Hepatocyte (in vitro differentiated cells): ENCODE measurements at regions not wholly inside any gene's neighbourhood (a gene's known extent, or its start where the extent isn't known, plus 50 kb on each side); places are given as distances from the start of the nearest gene placed in this dataset.

Source experiments
- DNase-seq: peaks from one replicate; pipeline ENCODE4 v3.0.0-alpha.2; 2016; ENCODE audit warnings: low spot score
- H2AFZ ChIP-seq: fragments of 200-600 bp; sonication (generic); 2 replicates; pipeline ENCODE4 v1.6.0; 2016; ENCODE audit warnings: antibody characterized with exemption, mild to moderate bottlenecking
- H3K27ac ChIP-seq: fragments of 200-600 bp; sonication (generic); 2 replicates; pipeline ENCODE4 v1.5.1; 2016; ENCODE audit warnings: mild to moderate bottlenecking
- H3K27me3 ChIP-seq: fragments of 200-600 bp; sonication (generic); 2 replicates; pipeline ENCODE4 v1.6.1; 2016
- H3K36me3 ChIP-seq: fragments of 200-600 bp; sonication (generic); replicated peaks from 2 replicates; pipeline ENCODE4 v1.5.1; 2016; ENCODE audit warnings: low read depth; ENCODE audit not compliant: insufficient read depth
- H3K4me1 ChIP-seq: fragments of 200-600 bp; sonication (generic); 2 replicates; pipeline ENCODE4 v1.5.1; 2016; ENCODE audit warnings: mild to moderate bottlenecking, moderate library complexity; ENCODE audit not compliant: insufficient read depth
- H3K4me2 ChIP-seq: fragments of 200-600 bp; sonication (generic); 2 replicates; pipeline ENCODE4 v1.6.0; 2016
- H3K4me3 ChIP-seq: fragments of 200-600 bp; sonication (generic); 2 replicates; pipeline ENCODE4 v1.5.1; 2016; ENCODE audit warnings: mild to moderate bottlenecking
- H3K79me2 ChIP-seq: fragments of 200-600 bp; sonication (generic); 2 replicates; pipeline ENCODE4 v1.6.0; 2017; ENCODE audit warnings: mild to moderate bottlenecking
- H3K9me2 ChIP-seq: fragments of 200-600 bp; sonication (generic); replicated peaks from 2 replicates; pipeline ENCODE4 v1.6.0; 2017; ENCODE audit warnings: mild to moderate bottlenecking; ENCODE audit not compliant: insufficient read depth
- H3K9me3 ChIP-seq: fragments of 200-600 bp; sonication (generic); 2 replicates; pipeline ENCODE4 v1.5.1; 2016; ENCODE audit warnings: low read depth, mild to moderate bottlenecking
- H4K20me1 ChIP-seq: fragments of 200-600 bp; sonication (generic); 2 replicates; pipeline ENCODE4 v1.6.0; 2016; ENCODE audit warnings: mild to moderate bottlenecking; ENCODE audit not compliant: insufficient read depth, poor library complexity, severe bottlenecking
- CTCF ChIP-seq: fragments of 200-600 bp; sonication (generic); IDR thresholded peaks from 2 replicates; pipeline ENCODE4 v1.5.1; 2016; ENCODE audit warnings: antibody characterized with exemption, mild to moderate bottlenecking; ENCODE audit not compliant: poor library complexity
- EZH2 ChIP-seq: fragments of 200-600 bp; sonication (generic); IDR thresholded peaks from 2 replicates; pipeline ENCODE4 v1.6.1; 2016; ENCODE audit warnings: antibody characterized with exemption, mild to moderate bottlenecking, borderline replicate concordance
- EZH2phosphoT487 ChIP-seq: fragments of 200-600 bp; sonication (generic); IDR thresholded peaks from one replicate; pipeline ENCODE4 v1.6.1; 2018; ENCODE audit warnings: antibody characterized with exemption, mild to moderate bottlenecking, low read depth, moderate library complexity; ENCODE audit not compliant: unreplicated experiment, severe bottlenecking
- WGBS: methylation state at CpG from one replicate; pipeline ENCODE4 v1.1.6; 2016; ENCODE audit warnings: low lambda C conversion rate; ENCODE audit errors: missing lambda C conversion rate; 5-methylcytosine and 5-hydroxymethylcytosine counted together

DNA sequence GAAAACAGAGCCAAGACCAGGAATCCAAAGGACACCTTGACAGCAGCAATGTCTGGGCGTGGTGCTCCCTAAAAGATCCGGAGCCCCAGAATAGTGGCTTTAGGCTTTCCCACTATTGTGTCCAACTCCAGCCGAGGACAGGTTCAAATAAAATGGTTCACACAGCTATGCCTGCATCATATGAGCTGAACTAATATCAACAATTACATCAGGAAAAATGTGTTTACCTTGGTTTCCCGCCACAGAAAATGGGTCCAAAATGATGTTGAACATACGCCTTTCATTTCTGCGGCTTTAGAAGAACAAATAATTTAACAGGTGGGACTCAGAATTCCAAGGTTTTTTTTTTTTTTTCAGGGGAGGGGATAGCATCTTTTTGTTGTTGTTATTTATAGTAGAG lies 93.6 kb downstream of the OSR1 start:
- no peak for TF ChIP-seq CTCF
- TF ChIP-seq EZH2, result no peak
- TF ChIP-seq EZH2phosphoT487, result no peak
- no peaks in the 10 kb centered on the region for H3K79me2 ChIP-seq
- no peaks in the 10 kb centered on the region for H3K9me2 ChIP-seq
- H4K20me1 ChIP-seq, result no peaks in the 10 kb centered on the region
- H3K27me3 ChIP-seq, result no peaks in the 10 kb centered on the region
- H3K9me3 ChIP-seq, result no peaks in the 10 kb centered on the region
- H3K4me1 ChIP-seq, result no peaks in the 10 kb centered on the region
- no peak for DNase-seq
- H3K27ac ChIP-seq, result no peak overlapping the region
- 97% methylated on average over 6 of the region's 6 CpGs for WGBS
- H2AFZ ChIP-seq, result no peak overlapping the region
- no peaks in the 10 kb centered on the region for H3K36me3 ChIP-seq
- H3K4me3 ChIP-seq, result no peak overlapping the region
- H3K4me2 ChIP-seq, result no peak overlapping the region

GRCh38 chr2:19262150-19262549 lies 96.3 kb downstream of the OSR1 start:
- 95% methylated on average over 7 of the region's 7 CpGs for WGBS
- Histone ChIP-seq H3K9me3 (no peaks in the 10 kb centered on the region), H3K9me2 (no peaks in the 10 kb centered on the region), H3K27ac (no peak overlapping the region), H3K79me2 (no peaks in the 10 kb centered on the region), H3K36me3 (no peaks in the 10 kb centered on the region), H3K4me1 (no peaks in the 10 kb centered on the region), H3K27me3 (no peaks in the 10 kb centered on the region), H4K20me1 (no peaks in the 10 kb centered on the region), H3K4me3 (no peak overlapping the region), H2AFZ (no peak overlapping the region), H3K4me2 (no peak overlapping the region)
- TF ChIP-seq EZH2 (no peak), CTCF (no peak)
- DNase-seq, result no peak

DNA sequence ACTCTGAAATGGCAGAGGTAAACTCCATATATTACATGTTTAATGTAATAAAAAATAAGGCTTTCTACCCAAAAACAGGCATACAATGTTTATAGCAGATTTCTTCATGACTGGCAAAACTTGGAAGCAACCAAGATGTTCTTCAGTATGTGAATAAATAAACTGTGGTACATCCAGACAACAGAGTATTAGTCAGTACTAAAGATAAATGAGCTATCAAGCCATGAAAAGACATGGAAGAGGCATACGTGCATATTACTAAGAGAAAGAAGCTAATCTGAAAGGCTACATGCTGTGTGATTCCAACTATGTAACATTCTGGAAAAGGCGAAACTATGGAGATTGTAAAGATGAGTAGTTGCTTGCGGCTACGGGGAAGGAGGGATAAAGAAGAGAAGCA lies 97.4 kb downstream of the OSR1 start:
- Histone ChIP-seq H3K9me2 (no peaks in the 10 kb centered on the region), H3K4me1 (no peaks in the 10 kb centered on the region), H3K4me2 (no peak overlapping the region), H3K27ac (no peak overlapping the region), H3K27me3 (no peaks in the 10 kb centered on the region), H3K79me2 (no peaks in the 10 kb centered on the region), H3K4me3 (no peak overlapping the region), H4K20me1 (no peaks in the 10 kb centered on the region), H3K9me3 (no peaks in the 10 kb centered on the region), H3K36me3 (no peaks in the 10 kb centered on the region), H2AFZ (no peak overlapping the region)
- no peak for TF ChIP-seq EZH2phosphoT487
- no peak for TF ChIP-seq CTCF
- no peak for TF ChIP-seq EZH2
- no peak for DNase-seq
- 87% methylated on average over 4 of the region's 4 CpGs for WGBS

DNA sequence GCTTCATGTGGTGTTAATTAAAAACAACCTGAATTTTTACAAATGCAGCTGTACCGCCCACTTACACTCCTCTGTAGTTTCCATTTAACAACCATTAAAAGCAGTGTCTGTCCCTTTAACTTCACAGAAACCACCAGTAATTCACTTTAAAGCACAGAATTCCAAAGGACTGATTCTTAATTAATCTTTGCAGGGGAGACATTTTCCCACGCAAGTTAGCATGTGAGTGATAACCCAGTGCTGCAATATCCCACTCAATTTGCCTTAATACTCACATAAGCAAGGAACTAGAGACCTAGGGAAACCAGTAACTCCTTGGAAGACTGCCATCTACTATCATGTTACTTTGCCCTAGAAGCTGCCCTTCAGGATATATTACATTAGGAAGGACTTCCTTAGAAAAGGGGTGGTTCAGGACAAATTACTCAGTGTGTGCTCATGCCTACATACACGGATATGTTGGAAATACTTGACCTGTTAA lies 102.3 kb downstream of the OSR1 start:
- peaks cover 2% of the 10 kb centered on the region for H3K4me1 ChIP-seq
- WGBS, result 69% methylated on average over 3 of the region's 3 CpGs
- no peak overlapping the region for H3K4me3 ChIP-seq
- no peak for DNase-seq
- H3K79me2 ChIP-seq, result no peaks in the 10 kb centered on the region
- no peak overlapping the region for H3K4me2 ChIP-seq
- H3K27ac ChIP-seq, result no peak overlapping the region
- H4K20me1 ChIP-seq, result no peaks in the 10 kb centered on the region
- no peaks in the 10 kb centered on the region for H3K9me2 ChIP-seq
- H3K36me3 ChIP-seq, result no peaks in the 10 kb centered on the region
- H2AFZ ChIP-seq, result no peak overlapping the region
- no peaks in the 10 kb centered on the region for H3K9me3 ChIP-seq
- TF ChIP-seq EZH2 (no peak), EZH2phosphoT487 (no peak), CTCF (no peak)
- no peaks in the 10 kb centered on the region for H3K27me3 ChIP-seq
